ENCODE measurements at regions not wholly inside any gene's neighbourhood (a gene's known extent, or its start where the extent isn't known, plus 50 kb on each side); places are given as distances from the start of the nearest gene placed in this dataset.

DNA sequence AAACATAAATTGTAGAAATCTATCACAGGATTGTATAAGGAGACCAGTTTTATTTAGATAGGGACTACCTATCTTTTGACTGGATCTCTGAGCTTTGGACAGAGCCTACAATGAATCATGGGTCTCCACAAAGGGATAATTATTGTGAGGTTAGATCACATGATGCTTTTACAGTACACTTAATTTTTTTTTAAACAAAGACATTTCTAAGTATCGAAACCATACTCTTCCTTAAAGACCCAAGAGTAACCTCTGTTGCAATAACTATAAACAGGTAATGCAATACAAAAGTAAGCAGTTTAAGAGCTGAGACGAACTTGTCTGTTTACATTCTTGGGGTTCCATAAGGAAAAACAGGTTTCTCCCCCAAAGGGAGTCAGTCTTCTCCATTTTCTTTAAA lies 64.3 kb upstream of the GABRE start (continued):
- TF ChIP-seq, protein P1, sequence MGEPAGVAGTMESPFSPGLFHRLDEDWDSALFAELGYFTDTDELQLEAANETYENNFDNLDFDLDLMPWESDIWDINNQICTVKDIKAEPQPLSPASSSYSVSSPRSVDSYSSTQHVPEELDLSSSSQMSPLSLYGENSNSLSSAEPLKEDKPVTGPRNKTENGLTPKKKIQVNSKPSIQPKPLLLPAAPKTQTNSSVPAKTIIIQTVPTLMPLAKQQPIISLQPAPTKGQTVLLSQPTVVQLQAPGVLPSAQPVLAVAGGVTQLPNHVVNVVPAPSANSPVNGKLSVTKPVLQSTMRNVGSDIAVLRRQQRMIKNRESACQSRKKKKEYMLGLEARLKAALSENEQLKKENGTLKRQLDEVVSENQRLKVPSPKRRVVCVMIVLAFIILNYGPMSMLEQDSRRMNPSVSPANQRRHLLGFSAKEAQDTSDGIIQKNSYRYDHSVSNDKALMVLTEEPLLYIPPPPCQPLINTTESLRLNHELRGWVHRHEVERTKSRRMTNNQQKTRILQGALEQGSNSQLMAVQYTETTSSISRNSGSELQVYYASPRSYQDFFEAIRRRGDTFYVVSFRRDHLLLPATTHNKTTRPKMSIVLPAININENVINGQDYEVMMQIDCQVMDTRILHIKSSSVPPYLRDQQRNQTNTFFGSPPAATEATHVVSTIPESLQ (CRISPR knock-in tag; IDR thresholded peaks at IDR 0.05): no peak
- TF ChIP-seq SOX6 (IDR thresholded peaks at IDR 0.05): peak; percentile 16; the same call in 1 of the 2 replicates

DNA sequence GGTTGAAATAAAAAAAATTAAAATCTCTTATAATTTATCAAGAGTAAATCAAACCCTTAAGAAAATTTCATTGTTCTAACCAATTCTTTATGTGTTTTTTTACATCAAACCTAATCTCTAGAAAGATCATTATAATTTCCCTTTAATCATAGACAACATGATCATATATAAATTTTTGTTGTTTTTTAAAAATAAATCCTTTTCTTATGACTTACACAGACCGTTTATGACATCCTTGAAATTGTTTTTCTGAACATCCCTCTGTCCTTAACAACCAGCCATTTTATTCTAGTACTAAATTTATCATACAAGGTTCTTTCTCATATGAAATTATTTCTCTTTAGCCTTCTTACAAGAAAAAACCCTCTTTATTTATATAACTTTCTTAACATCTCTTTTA lies 62.7 kb upstream of the GABRE start:
- Histone ChIP-seq H2AFZ (ENCODE audit: low read depth, low read length) (no peak overlapping the region), H3K9me3 (replicated peaks; ENCODE audit: control insufficient read depth, insufficient read depth, low read depth, low read length) (no peaks in the 10 kb centered on the region; the same call in 1 of the 2 replicates), H3K27me3 (ENCODE audit: control insufficient read depth in 2 of 2, insufficient read depth in 2 of 2, low read length in 2 of 2) (no peaks in the 10 kb centered on the region), H3K79me2 (ENCODE audit: control insufficient read depth, insufficient read depth, low read length) (no peaks in the 10 kb centered on the region), H3K4me1 (replicated peaks in 1 of 2; ENCODE audit: control insufficient read depth in 2 of 2, insufficient read depth in 2 of 2, low read length in 2 of 2) (no peaks in the 10 kb centered on the region), H3K4me2 (ENCODE audit: insufficient read depth, low read length) (no peak overlapping the region), H3K36me3 (ENCODE audit: control insufficient read depth, insufficient read depth, low read length) (no peaks in the 10 kb centered on the region), H4K20me1 (replicated peaks; ENCODE audit: control insufficient read depth, insufficient read depth, low read length) (no peaks in the 10 kb centered on the region), H3K9me1 (ENCODE audit: control insufficient read depth, insufficient read depth, low read length) (no peaks in the 10 kb centered on the region), H3K9ac (ENCODE audit: insufficient read depth in 1 of 2, low read depth in 2 of 2, low read length in 2 of 2) (no peak overlapping the region), H3K27ac (ENCODE audit: extremely low read depth, low read depth, low read length) (no peak overlapping the region), H3K4me3 (no peak overlapping the region)
- ChIA-PET POLR2A (no interaction called here), CTCF (ENCODE audit: low intra/inter-chr PET ratio) (no interaction called here)
- 40% methylated on average over 1 of the region's 1 CpG for WGBS (ENCODE audit: insufficient coverage, low coverage, missing lambda C conversion rate)
- intact Hi-C loops (cut with micrococcal nuclease) (loop anchor here (5.0 kb wide), 1 partner anchor 60 kb away; no protein-coding TSS in a partner anchor), in situ Hi-C loops (cut with MboI) (no loop called here)
- no TSS peak for BruUV-seq (replicated peaks)
- FAIRE-seq (no peak), ATAC-seq (no peak), DNase-seq (ENCODE audit: extremely low read depth in 1 of 4, low spot score in 3 of 4) (no peak)
- no peak for TF ChIP-seq ZKSCAN3 (CRISPR knock-in tag; IDR thresholded peaks at IDR 0.05)
